ENCODE measurements at regions not wholly inside any gene's neighbourhood (a gene's known extent, or its start where the extent isn't known, plus 50 kb on each side); places are given as distances from the start of the nearest gene placed in this dataset.

GRCh38 chr2:53075760-53076159 lies 691.8 kb upstream of the CHAC2 start:
- TF ChIP-seq TAF1 (IDR thresholded peaks at IDR 0.05; ENCODE audit: borderline replicate concordance, insufficient read depth, low read length) (no peak), POLR2AphosphoS5 (IDR thresholded peaks at IDR 0.05; ENCODE audit: low read depth, low read length) (no peak)
- TF ChIP-seq, protein P1, sequence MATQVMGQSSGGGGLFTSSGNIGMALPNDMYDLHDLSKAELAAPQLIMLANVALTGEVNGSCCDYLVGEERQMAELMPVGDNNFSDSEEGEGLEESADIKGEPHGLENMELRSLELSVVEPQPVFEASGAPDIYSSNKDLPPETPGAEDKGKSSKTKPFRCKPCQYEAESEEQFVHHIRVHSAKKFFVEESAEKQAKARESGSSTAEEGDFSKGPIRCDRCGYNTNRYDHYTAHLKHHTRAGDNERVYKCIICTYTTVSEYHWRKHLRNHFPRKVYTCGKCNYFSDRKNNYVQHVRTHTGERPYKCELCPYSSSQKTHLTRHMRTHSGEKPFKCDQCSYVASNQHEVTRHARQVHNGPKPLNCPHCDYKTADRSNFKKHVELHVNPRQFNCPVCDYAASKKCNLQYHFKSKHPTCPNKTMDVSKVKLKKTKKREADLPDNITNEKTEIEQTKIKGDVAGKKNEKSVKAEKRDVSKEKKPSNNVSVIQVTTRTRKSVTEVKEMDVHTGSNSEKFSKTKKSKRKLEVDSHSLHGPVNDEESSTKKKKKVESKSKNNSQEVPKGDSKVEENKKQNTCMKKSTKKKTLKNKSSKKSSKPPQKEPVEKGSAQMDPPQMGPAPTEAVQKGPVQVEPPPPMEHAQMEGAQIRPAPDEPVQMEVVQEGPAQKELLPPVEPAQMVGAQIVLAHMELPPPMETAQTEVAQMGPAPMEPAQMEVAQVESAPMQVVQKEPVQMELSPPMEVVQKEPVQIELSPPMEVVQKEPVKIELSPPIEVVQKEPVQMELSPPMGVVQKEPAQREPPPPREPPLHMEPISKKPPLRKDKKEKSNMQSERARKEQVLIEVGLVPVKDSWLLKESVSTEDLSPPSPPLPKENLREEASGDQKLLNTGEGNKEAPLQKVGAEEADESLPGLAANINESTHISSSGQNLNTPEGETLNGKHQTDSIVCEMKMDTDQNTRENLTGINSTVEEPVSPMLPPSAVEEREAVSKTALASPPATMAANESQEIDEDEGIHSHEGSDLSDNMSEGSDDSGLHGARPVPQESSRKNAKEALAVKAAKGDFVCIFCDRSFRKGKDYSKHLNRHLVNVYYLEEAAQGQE (IDR thresholded peaks at IDR 0.05; ENCODE audit: insufficient read depth in 1 of 2, low read depth in 2 of 2, low read length in 2 of 2) = no peak

Measured in PFSK-1 (cell line).